ENCODE measurements at regions not wholly inside any gene's neighbourhood (a gene's known extent, or its start where the extent isn't known, plus 50 kb on each side); places are given as distances from the start of the nearest gene placed in this dataset.

- TF ChIP-seq CTCF (IDR thresholded peaks at IDR 0.05; ENCODE audit: partially characterized antibody, unreplicated experiment) = no peak
- no peaks in the 10 kb centered on the region for H3K36me3 Mint-ChIP-seq (ENCODE audit: unreplicated experiment)
- no peaks in the 10 kb centered on the region for H3K4me1 Mint-ChIP-seq (ENCODE audit: low read depth, unreplicated experiment)
- no peak overlapping the region for H3K27ac Mint-ChIP-seq (ENCODE audit: unreplicated experiment)
- H3K4me3 Mint-ChIP-seq (ENCODE audit: unreplicated experiment) = no peak overlapping the region
- H3K27me3 Mint-ChIP-seq (ENCODE audit: unreplicated experiment) = no peaks in the 10 kb centered on the region
- no peaks in the 10 kb centered on the region for H3K9me3 Mint-ChIP-seq (ENCODE audit: unreplicated experiment)
- DNase-seq = no peak
Observed at GRCh38 chr4:189500970-189501369, 439.7 kb upstream of the FRG1 start.

- H3K9me3 Mint-ChIP-seq (ENCODE audit: unreplicated experiment) = no peaks in the 10 kb centered on the region
- H3K36me3 Mint-ChIP-seq (ENCODE audit: unreplicated experiment) = no peaks in the 10 kb centered on the region
- no peak overlapping the region for H3K4me3 Mint-ChIP-seq (ENCODE audit: unreplicated experiment)
- H3K27me3 Mint-ChIP-seq (ENCODE audit: unreplicated experiment) = no peaks in the 10 kb centered on the region
- no peaks in the 10 kb centered on the region for H3K4me1 Mint-ChIP-seq (ENCODE audit: low read depth, unreplicated experiment)
- no peak for DNase-seq
- no peak for TF ChIP-seq CTCF (IDR thresholded peaks at IDR 0.05; ENCODE audit: partially characterized antibody, unreplicated experiment)
- H3K27ac Mint-ChIP-seq (ENCODE audit: unreplicated experiment) = no peak overlapping the region
Observed at GRCh38 chr4:189502841-189503435, 437.7 kb upstream of the FRG1 start.

DNA sequence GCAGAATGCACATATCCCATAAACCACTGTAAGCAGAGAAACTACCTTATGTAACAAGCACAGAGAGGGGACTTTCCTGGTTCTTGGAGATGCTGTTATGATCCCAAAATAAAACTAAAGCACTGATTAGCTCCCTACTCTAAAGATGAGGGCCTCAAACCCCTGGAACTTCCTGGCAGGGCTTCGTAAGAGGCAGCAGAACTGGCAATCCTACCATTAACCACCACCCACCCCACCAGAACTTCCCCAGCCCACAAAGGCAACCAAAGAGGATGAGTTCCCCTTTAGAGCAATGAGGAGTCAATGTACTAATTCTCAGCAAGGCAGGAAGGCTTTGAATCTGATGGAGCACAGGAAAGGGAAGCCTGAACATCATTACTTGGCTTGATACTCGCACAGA is 436.5 kb upstream of the FRG1 start:
- no peak for TF ChIP-seq CTCF (IDR thresholded peaks at IDR 0.05; ENCODE audit: partially characterized antibody, unreplicated experiment)
- Mint-ChIP-seq H3K36me3 (ENCODE audit: unreplicated experiment) (no peaks in the 10 kb centered on the region), H3K9me3 (ENCODE audit: unreplicated experiment) (no peaks in the 10 kb centered on the region), H3K27me3 (ENCODE audit: unreplicated experiment) (no peaks in the 10 kb centered on the region), H3K4me3 (ENCODE audit: unreplicated experiment) (no peak overlapping the region), H3K4me1 (ENCODE audit: low read depth, unreplicated experiment) (no peaks in the 10 kb centered on the region), H3K27ac (ENCODE audit: unreplicated experiment) (no peak overlapping the region)
- DNase-seq = no peak

GRCh38 chr4:189505380-189505779 is 435.3 kb upstream of the FRG1 start:
- no peak for DNase-seq
- Mint-ChIP-seq H3K27ac (ENCODE audit: unreplicated experiment) (no peak overlapping the region), H3K4me3 (ENCODE audit: unreplicated experiment) (no peak overlapping the region), H3K9me3 (ENCODE audit: unreplicated experiment) (no peaks in the 10 kb centered on the region), H3K36me3 (ENCODE audit: unreplicated experiment) (no peaks in the 10 kb centered on the region), H3K4me1 (ENCODE audit: low read depth, unreplicated experiment) (no peaks in the 10 kb centered on the region), H3K27me3 (ENCODE audit: unreplicated experiment) (no peaks in the 10 kb centered on the region)
- no peak for TF ChIP-seq CTCF (IDR thresholded peaks at IDR 0.05; ENCODE audit: partially characterized antibody, unreplicated experiment)

- Mint-ChIP-seq H3K4me1 (ENCODE audit: low read depth, unreplicated experiment) (no peaks in the 10 kb centered on the region), H3K36me3 (ENCODE audit: unreplicated experiment) (no peaks in the 10 kb centered on the region), H3K9me3 (ENCODE audit: unreplicated experiment) (no peaks in the 10 kb centered on the region), H3K27me3 (ENCODE audit: unreplicated experiment) (no peaks in the 10 kb centered on the region), H3K4me3 (ENCODE audit: unreplicated experiment) (no peak overlapping the region), H3K27ac (ENCODE audit: unreplicated experiment) (no peak overlapping the region)
- DNase-seq = no peak
- no peak for TF ChIP-seq CTCF (IDR thresholded peaks at IDR 0.05; ENCODE audit: partially characterized antibody, unreplicated experiment)
Observed at GRCh38 chr4:189506080-189506479, 434.6 kb upstream of the FRG1 start.

Measured in glutamatergic neuron (in vitro differentiated cells).